Lower leg skin (tissue), 4 donors: ENCODE measurements at regions not wholly inside any gene's neighbourhood (a gene's known extent, or its start where the extent isn't known, plus 50 kb on each side); places are given as distances from the start of the nearest gene placed in this dataset.

Source experiments
- DNase-seq, 2 donors: peaks; one replicate each; pipeline ENCODE4 v3.0.0-alpha.2; 2019; ENCODE audit warnings: low spot score in 2 of 2
- H3K4me3 ChIP-seq: fragments of 200-600 bp; sonication (generic); 2 replicates; pipeline ENCODE4 v1.5.1; 2017; ENCODE audit warnings: mild to moderate bottlenecking, low read depth; ENCODE audit not compliant: poor library complexity, severe bottlenecking
- POLR2A ChIP-seq, 2 donors: fragments of 450-650 bp; IDR thresholded peaks; one replicate each; pipeline ENCODE4 v1.6.1; 2016 to 2017; ENCODE audit warnings: antibody characterized with exemption in 2 of 2, mild to moderate bottlenecking in 1 of 2, moderate library complexity in 1 of 2
- WGBS, 2 donors: methylation state at CpG; one replicate each; pipeline ENCODE4 v1.1.5; 2018; 5-methylcytosine and 5-hydroxymethylcytosine counted together
- intact Hi-C: fragments of 100-400 bp; cut with DNase I; formaldehyde crosslinking; loops from one replicate; pipeline ENCODE4 v1.15.0; 2023; ENCODE audit warnings: low total_unique reads
- TF ChIP-seq, protein P1 (sequence below), 3 donors: fragments of 450-650 bp; IDR thresholded peaks; one replicate each; pipeline ENCODE4 v1.5.1; 2016; ENCODE audit warnings: antibody characterized with exemption in 3 of 3, mild to moderate bottlenecking in 3 of 3, moderate library complexity in 2 of 3

GRCh38 chr3:82741346-82741745 is 979.9 kb upstream of the GBE1 start:
- H3K4me3 ChIP-seq, result no peak overlapping the region
- intact Hi-C loops, result no loop called here
- WGBS, 2 donors, result 79 to 80% methylated on average over 2 of the region's 2 CpGs
- TF ChIP-seq, protein P1, sequence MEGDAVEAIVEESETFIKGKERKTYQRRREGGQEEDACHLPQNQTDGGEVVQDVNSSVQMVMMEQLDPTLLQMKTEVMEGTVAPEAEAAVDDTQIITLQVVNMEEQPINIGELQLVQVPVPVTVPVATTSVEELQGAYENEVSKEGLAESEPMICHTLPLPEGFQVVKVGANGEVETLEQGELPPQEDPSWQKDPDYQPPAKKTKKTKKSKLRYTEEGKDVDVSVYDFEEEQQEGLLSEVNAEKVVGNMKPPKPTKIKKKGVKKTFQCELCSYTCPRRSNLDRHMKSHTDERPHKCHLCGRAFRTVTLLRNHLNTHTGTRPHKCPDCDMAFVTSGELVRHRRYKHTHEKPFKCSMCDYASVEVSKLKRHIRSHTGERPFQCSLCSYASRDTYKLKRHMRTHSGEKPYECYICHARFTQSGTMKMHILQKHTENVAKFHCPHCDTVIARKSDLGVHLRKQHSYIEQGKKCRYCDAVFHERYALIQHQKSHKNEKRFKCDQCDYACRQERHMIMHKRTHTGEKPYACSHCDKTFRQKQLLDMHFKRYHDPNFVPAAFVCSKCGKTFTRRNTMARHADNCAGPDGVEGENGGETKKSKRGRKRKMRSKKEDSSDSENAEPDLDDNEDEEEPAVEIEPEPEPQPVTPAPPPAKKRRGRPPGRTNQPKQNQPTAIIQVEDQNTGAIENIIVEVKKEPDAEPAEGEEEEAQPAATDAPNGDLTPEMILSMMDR (IDR thresholded peaks at IDR 0.05), result no peak
- TF ChIP-seq POLR2A (IDR thresholded peaks at IDR 0.05), result no peak
- no peak for DNase-seq

- no peak for DNase-seq
- intact Hi-C loops, result no loop called here
- no peak for TF ChIP-seq POLR2A (IDR thresholded peaks at IDR 0.05)
- TF ChIP-seq, protein P1 (IDR thresholded peaks at IDR 0.05), result no peak
- 75 to 89% methylated on average over 1 of the region's 1 CpG for WGBS, 2 donors
- no peak overlapping the region for H3K4me3 ChIP-seq
Measured at GRCh38 chr3:82739390-82739789, 977.9 kb upstream of the GBE1 start.

DNA sequence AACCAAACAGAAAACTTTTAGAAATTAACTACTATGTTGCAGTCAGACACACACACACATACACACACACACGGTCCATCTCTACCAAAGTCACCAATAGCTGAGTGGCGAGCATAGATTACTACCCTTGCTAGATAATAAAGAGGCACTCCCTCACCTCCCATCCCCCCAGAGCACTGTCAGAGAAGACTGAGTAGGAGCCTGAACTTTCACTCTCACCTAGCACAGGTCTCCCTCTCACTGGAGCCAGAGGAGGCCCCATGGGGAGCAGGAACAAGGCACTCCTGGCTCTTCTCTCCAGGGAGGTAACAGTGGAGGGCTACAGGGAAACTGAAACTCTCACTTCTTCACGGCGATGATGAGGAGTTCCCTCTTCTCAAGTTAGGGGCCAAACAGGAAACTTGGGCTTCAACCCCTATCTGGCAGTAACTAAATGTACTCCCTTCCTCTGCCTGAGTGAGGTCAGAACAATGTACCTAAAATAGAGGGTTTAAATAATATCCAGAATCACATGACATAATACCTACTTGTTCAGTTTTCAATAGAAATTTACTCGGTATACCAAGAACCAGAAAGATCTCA is 975.3 kb upstream of the GBE1 start:
- TF ChIP-seq, protein P1 (IDR thresholded peaks at IDR 0.05), result no peak
- no peak for TF ChIP-seq POLR2A (IDR thresholded peaks at IDR 0.05)
- H3K4me3 ChIP-seq, result no peak overlapping the region
- intact Hi-C loops, result no loop called here
- DNase-seq, result no peak
- WGBS, 2 donors, result 75 to 82% methylated on average over 5 of the region's 5 CpGs

DNA sequence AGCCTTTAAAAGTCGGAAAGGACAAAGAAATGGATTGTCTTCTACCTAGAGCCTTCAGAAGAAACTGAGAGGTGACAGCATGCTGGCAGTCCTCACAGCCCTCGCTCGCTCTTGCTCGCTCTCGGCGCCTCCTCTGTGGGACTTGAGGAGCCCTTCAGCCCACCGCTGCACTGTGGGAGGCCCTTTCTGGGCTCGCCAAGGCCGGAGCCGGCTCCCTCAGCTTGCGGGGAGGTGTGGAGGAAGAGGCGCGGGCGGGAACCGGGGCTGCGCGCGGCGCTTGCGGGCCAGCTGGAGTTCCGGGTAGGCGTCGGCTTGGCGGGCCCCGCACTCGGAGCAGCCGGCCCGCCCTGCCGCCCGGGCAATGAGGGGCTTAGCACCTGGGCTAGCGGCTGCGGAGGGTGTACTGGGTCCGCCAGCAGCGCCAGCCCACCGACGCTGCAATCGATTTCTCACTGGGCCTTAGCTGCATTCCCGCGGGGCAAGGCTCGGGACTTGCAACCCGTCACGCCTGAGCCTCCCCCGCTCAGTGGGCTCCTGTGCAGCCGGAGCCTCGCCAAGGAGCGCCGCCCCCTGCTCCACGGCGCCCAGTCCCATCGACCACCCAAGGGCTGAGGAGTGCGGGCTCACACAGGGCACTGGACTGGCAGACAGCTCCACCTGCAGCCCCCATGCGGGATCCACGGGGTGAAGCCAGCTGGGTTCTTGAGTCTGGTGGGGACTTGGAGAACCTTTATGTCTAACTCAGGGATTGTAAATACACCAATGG is 953.8 kb upstream of the GBE1 start:
- H3K4me3 ChIP-seq, result no peak overlapping the region
- TF ChIP-seq, protein P1 (IDR thresholded peaks at IDR 0.05), result no peak
- TF ChIP-seq POLR2A (IDR thresholded peaks at IDR 0.05), result no peak
- intact Hi-C loops, result no loop called here
- no peak for DNase-seq
- WGBS, 2 donors, result 96 to 97% methylated on average over 44 to 49 of the region's 53 CpGs

DNA sequence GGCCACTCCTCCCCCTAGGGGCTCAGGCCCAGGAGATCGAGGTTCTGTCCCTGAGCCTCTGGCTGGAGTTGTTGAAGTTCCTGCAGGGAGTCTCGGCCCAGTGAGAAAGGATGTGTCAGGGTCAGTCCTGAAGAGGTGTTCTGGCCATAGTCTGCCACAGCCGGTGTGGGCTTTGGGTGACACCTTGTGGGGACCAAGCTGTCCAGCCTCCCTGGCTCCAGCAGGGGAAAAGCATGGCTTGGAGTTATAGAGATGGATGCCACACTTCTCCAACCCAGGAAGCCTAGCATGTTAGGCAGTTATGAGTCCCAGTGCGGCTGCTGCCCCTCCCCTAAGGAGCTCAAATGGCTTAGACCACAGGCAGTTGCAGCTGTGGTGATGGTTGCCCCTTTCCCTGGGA is 945.6 kb upstream of the GBE1 start:
- TF ChIP-seq POLR2A (IDR thresholded peaks at IDR 0.05), result no peak
- TF ChIP-seq, protein P1 (IDR thresholded peaks at IDR 0.05), result no peak
- WGBS, 2 donors, result 72 to 84% methylated on average over 4 of the region's 4 CpGs
- H3K4me3 ChIP-seq, result no peak overlapping the region
- DNase-seq, result no peak
- intact Hi-C loops, result no loop called here
